ENCODE measurements at regions not wholly inside any gene's neighbourhood (a gene's known extent, or its start where the extent isn't known, plus 50 kb on each side); places are given as distances from the start of the nearest gene placed in this dataset.

DNA sequence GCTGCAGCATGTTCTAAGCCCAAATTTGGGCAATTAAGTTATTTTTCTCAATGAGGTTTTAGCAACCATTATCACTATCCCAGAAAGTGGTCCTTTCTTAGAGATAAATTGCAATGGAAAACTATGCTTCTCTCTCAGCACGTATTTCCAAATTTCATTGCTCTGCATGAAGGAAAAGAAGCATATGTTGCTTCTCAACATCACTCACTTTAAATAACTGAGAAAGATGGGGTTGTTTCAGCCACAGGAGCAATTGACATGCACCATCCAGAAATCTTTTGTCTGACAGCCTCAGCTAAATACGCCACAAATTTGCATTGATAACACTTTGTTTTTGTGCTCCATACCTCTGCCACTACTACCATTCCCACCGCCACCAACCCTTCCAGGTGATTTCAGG is 157.6 kb upstream of the PKN2 start:
- DNase-seq (ENCODE audit: low spot score in 2 of 2), result no peak
- H3K4me1 ChIP-seq, result no peaks in the 10 kb centered on the region
- no peaks in the 10 kb centered on the region for H3K36me3 ChIP-seq
- no peaks in the 10 kb centered on the region for H3K27me3 ChIP-seq
- TF ChIP-seq, protein P1, sequence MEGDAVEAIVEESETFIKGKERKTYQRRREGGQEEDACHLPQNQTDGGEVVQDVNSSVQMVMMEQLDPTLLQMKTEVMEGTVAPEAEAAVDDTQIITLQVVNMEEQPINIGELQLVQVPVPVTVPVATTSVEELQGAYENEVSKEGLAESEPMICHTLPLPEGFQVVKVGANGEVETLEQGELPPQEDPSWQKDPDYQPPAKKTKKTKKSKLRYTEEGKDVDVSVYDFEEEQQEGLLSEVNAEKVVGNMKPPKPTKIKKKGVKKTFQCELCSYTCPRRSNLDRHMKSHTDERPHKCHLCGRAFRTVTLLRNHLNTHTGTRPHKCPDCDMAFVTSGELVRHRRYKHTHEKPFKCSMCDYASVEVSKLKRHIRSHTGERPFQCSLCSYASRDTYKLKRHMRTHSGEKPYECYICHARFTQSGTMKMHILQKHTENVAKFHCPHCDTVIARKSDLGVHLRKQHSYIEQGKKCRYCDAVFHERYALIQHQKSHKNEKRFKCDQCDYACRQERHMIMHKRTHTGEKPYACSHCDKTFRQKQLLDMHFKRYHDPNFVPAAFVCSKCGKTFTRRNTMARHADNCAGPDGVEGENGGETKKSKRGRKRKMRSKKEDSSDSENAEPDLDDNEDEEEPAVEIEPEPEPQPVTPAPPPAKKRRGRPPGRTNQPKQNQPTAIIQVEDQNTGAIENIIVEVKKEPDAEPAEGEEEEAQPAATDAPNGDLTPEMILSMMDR (IDR thresholded peaks at IDR 0.05), result no peak
- no peak overlapping the region for H3K4me3 ChIP-seq
- no peak overlapping the region for H3K27ac ChIP-seq
- no peaks in the 10 kb centered on the region for H3K9me3 ChIP-seq
- intact Hi-C loops (cut with DNase I), result no loop called here

DNA sequence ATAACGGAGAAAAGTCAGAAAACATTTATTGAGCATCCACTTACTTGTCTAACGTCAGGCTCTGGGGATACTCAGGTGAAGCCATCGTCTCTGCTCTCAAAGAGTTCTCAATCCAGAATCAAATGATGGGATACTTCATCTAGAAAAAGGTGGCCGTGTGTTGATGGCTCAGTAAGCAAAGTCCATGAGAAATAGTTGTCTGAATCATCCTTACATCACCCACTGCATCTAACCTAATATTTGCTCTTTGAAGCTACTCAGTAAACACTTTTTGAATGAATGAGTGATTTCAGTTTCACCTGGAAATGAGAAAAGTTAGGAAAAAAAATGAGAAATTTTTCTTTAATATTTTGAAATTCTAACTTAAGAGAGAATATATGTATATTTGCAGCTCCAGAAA is 155.3 kb upstream of the PKN2 start:
- H3K4me3 ChIP-seq, result no peak overlapping the region
- DNase-seq (ENCODE audit: low spot score in 2 of 2), result no peak
- TF ChIP-seq, protein P1 (IDR thresholded peaks at IDR 0.05), result no peak
- no peaks in the 10 kb centered on the region for H3K4me1 ChIP-seq
- intact Hi-C loops (cut with DNase I), result no loop called here
- no peaks in the 10 kb centered on the region for H3K9me3 ChIP-seq
- H3K27ac ChIP-seq, result no peak overlapping the region
- no peaks in the 10 kb centered on the region for H3K27me3 ChIP-seq
- no peaks in the 10 kb centered on the region for H3K36me3 ChIP-seq

DNA sequence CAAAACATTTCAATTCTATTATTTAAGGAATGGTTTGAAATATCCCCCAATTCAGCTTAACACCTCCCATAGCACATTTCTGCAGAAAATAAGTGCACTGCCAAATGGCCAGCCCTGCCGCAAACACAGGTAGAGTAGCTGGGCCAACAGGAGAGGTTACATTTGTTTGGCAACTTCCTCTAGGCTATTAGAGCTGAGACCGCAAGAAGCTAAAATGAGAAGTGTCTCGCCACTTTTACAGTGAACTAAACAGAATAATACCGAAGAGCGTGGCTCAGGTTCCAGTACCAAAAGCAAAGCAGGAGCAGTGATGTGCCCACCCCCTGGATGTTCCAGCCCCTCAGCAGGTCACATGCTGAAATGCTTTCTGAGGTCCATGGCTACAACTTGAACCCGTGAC is 154.5 kb upstream of the PKN2 start:
- no peak overlapping the region for H3K4me3 ChIP-seq
- intact Hi-C loops (cut with DNase I), result no loop called here
- no peak overlapping the region for H3K27ac ChIP-seq
- H3K36me3 ChIP-seq, result no peaks in the 10 kb centered on the region
- no peaks in the 10 kb centered on the region for H3K4me1 ChIP-seq
- TF ChIP-seq, protein P1 (IDR thresholded peaks at IDR 0.05), result no peak
- H3K27me3 ChIP-seq, result no peaks in the 10 kb centered on the region
- no peaks in the 10 kb centered on the region for H3K9me3 ChIP-seq
- DNase-seq (ENCODE audit: low spot score in 2 of 2), result no peak

GRCh38 chr1:88530246-88530645 is 153.8 kb upstream of the PKN2 start:
- TF ChIP-seq, protein P1 (IDR thresholded peaks at IDR 0.05), result no peak
- no peak overlapping the region for H3K4me3 ChIP-seq
- intact Hi-C loops (cut with DNase I), result no loop called here
- H3K4me1 ChIP-seq, result no peaks in the 10 kb centered on the region
- H3K9me3 ChIP-seq, result no peaks in the 10 kb centered on the region
- H3K27me3 ChIP-seq, result no peaks in the 10 kb centered on the region
- no peak for DNase-seq (ENCODE audit: low spot score in 2 of 2)
- H3K27ac ChIP-seq, result no peak overlapping the region
- no peaks in the 10 kb centered on the region for H3K36me3 ChIP-seq

GRCh38 chr1:88537787-88538186 is 146.3 kb upstream of the PKN2 start:
- Histone ChIP-seq H3K9me3 (no peaks in the 10 kb centered on the region), H3K4me1 (no peaks in the 10 kb centered on the region), H3K4me3 (no peak overlapping the region), H3K27me3 (no peaks in the 10 kb centered on the region), H3K27ac (no peak overlapping the region), H3K36me3 (no peaks in the 10 kb centered on the region)
- DNase-seq (ENCODE audit: low spot score in 2 of 2), result no peak
- intact Hi-C loops (cut with DNase I), result no loop called here
- TF ChIP-seq, protein P1 (IDR thresholded peaks at IDR 0.05), result no peak

GRCh38 chr1:88538222-88538899 is 145.7 kb upstream of the PKN2 start:
- no peaks in the 10 kb centered on the region for H3K27me3 ChIP-seq
- no peak for DNase-seq (ENCODE audit: low spot score in 2 of 2)
- H3K4me3 ChIP-seq, result no peak overlapping the region
- H3K27ac ChIP-seq, result no peak overlapping the region
- H3K4me1 ChIP-seq, result no peaks in the 10 kb centered on the region
- TF ChIP-seq, protein P1 (IDR thresholded peaks at IDR 0.05), result no peak
- H3K9me3 ChIP-seq, result no peaks in the 10 kb centered on the region
- H3K36me3 ChIP-seq, result no peaks in the 10 kb centered on the region
- intact Hi-C loops (cut with DNase I), result no loop called here

Measured in ascending aorta (tissue), 2 donors.